Right ventricle myocardium inferior (tissue), 1 donor: ENCODE measurements at regions not wholly inside any gene's neighbourhood (a gene's known extent, or its start where the extent isn't known, plus 50 kb on each side); places are given as distances from the start of the nearest gene placed in this dataset.

Experiments
- ATAC-seq: fragments of 200-7000 bp; cut with Tn5 transposase; one replicate; pipeline ENCODE4 v1.9.1; 2020; ENCODE audit warnings: mild to moderate bottlenecking, moderate library complexity
- DNase-seq: peaks from one replicate; pipeline ENCODE4 v3.0.0; 2021; ENCODE audit errors: missing footprints
- intact Hi-C: fragments of 100-400 bp; cut with DNase I; formaldehyde crosslinking; loops from one replicate; pipeline ENCODE4 v1.11.0; 2022
- donor health status: DM: no; HTN: yes; CAD: no; lungs with severe emphysema.

DNA sequence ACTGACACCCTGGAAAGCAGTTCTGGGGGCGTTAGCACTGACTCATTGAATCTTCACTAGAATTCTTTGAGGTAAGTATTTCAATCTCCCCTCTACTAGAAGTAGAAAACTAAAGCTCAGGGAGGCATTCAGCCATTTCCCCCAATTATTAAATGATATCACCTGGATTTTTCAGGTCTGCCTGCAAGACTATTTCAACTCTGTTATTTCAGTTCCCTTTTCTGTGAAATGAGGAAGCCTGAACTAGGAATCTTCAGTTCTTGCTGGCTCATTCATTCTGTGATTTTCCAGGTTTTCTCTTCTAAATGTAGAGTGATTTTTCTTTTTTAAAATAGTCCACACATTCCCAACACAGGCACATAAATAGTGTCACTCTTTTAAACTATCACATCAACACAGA lies 337.0 kb upstream of the NR5A2 start:
- DNase-seq (no peak), ATAC-seq (no peak)
- intact Hi-C loops: no loop called here

- intact Hi-C loops: no loop called here
- DNase-seq: no peak
- no peak for ATAC-seq
Measured at GRCh38 chr1:199691540-199691939, 336.0 kb upstream of the NR5A2 start.

- intact Hi-C loops: no loop called here
- no peak for DNase-seq
- no peak for ATAC-seq
Measured at GRCh38 chr1:199693724-199694123, 333.8 kb upstream of the NR5A2 start.

- intact Hi-C loops: no loop called here
Measured at GRCh38 chr1:199696225-199696624, 331.3 kb upstream of the NR5A2 start.

GRCh38 chr1:199698222-199698621 lies 329.3 kb upstream of the NR5A2 start:
- no peak for ATAC-seq
- intact Hi-C loops: no loop called here
- no peak for DNase-seq

More at GRCh38 chr1:199696225-199696624, 331.3 kb upstream of the NR5A2 start:
- DNase-seq (no peak), ATAC-seq (no peak)

- no peak for DNase-seq
- intact Hi-C loops: no loop called here
- ATAC-seq: no peak
Measured at GRCh38 chr1:199700551-199700950, 327.0 kb upstream of the NR5A2 start.

- no peak for ATAC-seq
- intact Hi-C loops: no loop called here
- no peak for DNase-seq
Measured at GRCh38 chr1:199701726-199702125, 325.8 kb upstream of the NR5A2 start.

GRCh38 chr1:199704231-199704630 lies 323.3 kb upstream of the NR5A2 start:
- ATAC-seq (no peak), DNase-seq (no peak)
- intact Hi-C loops: no loop called here

DNA sequence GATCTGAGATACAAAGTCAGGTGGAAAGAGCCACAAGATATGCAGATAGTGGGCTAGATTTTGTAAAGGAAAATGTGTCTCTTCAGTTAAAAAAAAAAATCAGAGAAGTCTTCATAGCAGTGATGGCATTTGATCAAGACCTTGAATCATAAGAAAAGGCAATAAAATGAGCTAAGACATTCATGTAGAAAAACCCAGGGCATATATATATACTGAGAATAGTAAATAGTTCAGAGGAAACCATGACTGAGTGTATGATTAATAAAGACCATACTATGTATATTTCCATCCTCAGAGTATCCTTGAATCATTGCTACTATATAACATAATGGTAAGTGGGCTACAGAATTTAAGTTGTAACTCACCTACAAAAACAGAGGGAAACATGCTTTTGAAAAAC lies 321.7 kb upstream of the NR5A2 start:
- ATAC-seq (no peak), DNase-seq (no peak)
- intact Hi-C loops: no loop called here

GRCh38 chr1:199706826-199707606 lies 320.5 kb upstream of the NR5A2 start:
- DNase-seq: no peak
- intact Hi-C loops: no loop called here
- no peak for ATAC-seq

DNA sequence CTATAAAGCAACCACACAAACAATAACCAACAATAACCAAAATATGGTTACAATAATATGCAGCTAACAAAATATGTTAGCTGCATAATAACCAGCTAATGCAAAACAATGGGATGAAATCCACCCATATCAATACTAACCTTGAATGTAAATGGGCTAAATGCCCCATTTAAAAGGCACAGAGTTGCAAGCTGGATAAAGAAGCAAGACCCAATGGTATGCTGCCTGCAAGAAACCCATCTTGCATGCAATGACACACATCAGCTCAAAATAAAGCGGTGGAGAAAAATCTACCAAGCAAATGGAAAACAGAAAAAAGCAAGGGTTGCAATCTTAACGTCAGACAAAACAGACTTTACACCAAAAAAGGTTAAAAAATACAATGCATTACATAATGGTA lies 316.5 kb upstream of the NR5A2 start:
- no peak for DNase-seq
- intact Hi-C loops: no loop called here
- no peak for ATAC-seq

DNA sequence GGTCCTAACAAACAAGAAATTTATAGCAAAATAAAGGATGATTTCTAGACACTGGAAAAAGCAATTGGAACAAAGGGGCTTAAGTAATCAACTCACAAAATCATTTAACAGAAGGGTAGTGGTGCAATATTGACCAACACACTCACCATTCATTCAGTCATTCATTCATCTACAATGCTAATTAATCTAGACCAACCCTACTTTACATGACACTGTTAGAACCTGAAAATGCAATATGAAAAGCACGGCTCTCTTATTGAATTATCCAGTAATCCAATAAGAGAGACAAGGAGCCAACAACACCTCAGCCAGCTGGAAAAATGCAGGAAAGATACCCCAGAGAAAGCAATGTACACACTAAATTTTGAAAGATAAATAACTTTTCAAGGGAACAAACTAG lies 310.8 kb upstream of the NR5A2 start:
- ATAC-seq (no peak), DNase-seq (no peak)
- intact Hi-C loops: no loop called here

DNA sequence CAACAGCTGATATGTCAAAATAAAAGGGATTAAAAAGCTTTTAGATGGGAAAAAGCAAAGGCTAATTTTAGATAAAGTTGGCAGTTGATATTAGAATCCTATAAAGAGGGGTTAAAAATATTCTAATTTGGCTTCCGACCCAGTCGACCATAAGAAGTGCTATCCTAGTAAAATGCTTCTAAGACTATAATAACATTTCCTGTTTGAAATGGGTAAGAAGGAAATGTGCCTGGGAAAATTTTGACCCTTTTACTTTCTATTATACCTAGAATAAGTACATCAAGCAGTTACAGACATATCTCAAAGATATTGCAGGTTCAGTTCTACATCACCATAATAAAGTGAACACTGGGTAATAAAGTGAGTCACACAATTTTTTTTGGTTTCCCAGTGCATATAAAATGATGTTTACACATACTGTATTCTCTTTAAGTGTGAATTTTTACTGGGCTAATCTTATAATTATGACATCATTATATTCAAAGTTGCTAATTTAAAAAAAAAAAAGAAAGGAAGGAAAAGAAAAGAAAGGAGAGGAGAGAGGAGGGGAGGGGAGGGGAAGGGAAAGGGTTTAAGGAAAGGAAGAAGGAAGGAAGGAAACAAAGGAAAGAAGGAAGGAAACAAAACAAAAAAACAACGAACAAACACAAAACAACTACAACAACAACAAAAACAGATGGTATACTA lies 308.2 kb upstream of the NR5A2 start:
- ATAC-seq: no peak
- DNase-seq: no peak
- intact Hi-C loops: no loop called here

DNA sequence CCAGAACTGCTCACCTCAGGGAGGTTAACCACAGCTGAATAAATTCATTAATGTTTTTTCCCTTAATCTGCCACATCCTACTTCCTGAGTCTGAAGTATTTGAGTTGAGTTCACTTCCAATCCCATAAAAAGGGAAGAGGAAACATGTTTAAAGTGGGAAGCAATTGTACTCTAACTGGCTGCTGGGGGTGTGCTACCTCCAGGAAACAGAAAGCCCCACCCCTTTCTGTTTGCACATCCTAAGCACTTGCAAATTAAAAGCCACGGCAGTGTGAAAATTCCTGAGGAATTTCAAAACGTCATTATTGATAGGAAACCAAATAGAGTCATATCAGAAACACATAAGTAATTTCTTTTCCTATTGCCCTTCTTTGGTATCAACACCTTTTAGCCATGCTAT lies 307.0 kb upstream of the NR5A2 start:
- DNase-seq (no peak), ATAC-seq (no peak)
- intact Hi-C loops: no loop called here

DNA sequence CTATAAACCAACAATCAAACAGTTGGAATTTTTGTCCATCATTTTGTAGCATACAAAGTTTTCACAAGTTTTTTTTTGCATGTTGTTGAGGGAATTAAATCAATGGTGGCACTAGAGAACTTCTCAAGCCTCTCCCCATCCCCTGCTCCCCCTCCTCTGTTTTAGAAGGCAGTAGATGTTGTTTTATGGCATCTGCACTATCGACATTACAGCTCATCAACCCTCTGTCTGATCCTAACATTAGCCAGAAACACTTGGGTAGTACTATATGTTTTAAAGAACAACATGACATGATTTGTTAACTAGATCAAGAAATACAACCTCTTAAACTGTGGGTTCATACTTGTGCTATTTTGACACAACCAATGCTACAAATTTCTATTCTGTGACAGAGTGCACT lies 306.5 kb upstream of the NR5A2 start:
- no peak for ATAC-seq
- DNase-seq: no peak
- intact Hi-C loops: no loop called here

DNA sequence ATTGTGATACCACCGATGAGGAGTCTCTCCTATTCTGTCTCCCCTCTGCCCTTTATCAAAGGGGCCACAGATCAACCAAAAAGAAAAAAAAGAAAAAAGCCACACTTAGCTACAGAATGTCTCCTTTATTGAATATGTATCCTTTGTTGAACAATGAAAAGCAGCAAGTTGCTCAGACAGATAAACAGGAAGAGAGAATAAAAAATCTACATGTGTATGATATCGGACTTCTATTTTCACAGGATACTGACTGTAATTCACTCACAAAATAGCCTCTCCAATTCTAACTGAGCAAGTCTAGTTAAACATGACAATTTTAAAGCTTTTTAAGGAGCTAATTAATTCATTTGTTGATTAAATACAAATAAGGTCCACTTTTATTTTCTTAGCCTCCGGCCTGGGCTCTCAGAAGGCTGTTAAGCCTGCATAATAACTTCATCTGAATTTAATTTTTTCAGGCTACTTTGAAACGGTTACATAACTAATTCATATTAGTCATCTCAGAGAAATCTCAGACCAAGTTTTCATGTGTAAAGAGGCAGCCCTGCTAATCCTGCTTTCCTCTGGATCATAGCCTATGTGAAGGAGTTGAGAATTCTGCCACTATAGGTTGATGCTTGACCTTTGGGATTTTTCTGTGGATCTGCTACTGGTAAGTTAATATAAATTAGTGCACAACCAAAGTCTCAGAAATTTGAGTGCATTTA lies 304.1 kb upstream of the NR5A2 start:
- no peak for DNase-seq
- intact Hi-C loops: no loop called here
- ATAC-seq: no peak

- no peak for DNase-seq
- no peak for ATAC-seq
- intact Hi-C loops: no loop called here
Measured at GRCh38 chr1:199724049-199724448, 303.5 kb upstream of the NR5A2 start.

DNA sequence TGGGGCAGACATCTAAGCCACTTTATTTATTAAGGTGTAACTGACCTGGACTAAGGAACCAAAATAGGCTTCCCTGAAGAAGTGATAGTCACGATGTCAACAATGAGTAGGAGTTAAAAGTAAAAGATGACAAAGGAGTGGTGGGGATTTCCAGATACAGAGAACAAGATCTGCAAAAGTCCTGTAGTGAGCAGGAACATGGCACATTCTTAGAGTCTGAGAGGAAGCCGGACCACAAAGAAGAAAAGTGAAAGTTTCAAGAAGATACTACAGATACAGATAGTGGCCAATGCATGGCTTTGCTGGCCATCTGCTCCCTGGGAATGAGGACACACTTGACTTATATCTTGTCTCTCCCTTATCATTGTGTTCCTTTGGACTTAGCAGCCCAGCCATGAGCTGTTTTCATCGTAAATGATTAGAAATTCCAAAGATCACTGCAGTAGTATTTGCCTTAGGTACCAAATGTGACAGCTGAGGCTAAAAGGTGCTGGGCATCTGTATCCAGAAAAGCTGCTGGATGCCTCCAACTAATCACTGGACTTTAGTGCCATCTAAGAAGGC lies 302.4 kb upstream of the NR5A2 start:
- intact Hi-C loops: no loop called here
- ATAC-seq (no peak), DNase-seq (no peak)

GRCh38 chr1:199727682-199728081 lies 299.8 kb upstream of the NR5A2 start:
- intact Hi-C loops: no loop called here
- DNase-seq (no peak), ATAC-seq (no peak)

DNA sequence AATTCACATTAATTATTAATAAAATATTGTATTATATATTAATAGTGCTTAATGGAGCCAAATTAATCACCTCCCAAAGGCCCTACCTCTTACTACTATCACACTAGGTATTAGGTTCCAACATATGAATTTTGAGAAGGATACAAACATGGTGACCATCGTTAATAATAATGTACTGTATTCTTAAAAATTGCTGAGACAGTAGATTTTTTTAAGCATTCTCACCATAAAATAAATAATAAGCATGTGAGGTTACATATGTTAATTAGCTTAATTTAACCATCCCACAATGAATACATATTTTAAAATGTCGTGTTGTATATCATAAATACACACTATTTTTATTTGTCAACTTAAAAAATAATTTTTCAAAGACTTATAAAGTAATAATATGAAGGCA lies 299.2 kb upstream of the NR5A2 start:
- DNase-seq: no peak
- no peak for ATAC-seq
- intact Hi-C loops: no loop called here
